Liver (tissue), 3 donors: ENCODE measurements at regions not wholly inside any gene's neighbourhood (a gene's known extent, or its start where the extent isn't known, plus 50 kb on each side); places are given as distances from the start of the nearest gene placed in this dataset.

Experiments used
- CTCF ChIP-seq: fragments of 150-350 bp; IDR thresholded peaks from 2 replicates; pipeline ENCODE4 v1.5.1; 2017; ENCODE audit warnings: improper control_type of control experiment, low read depth, low read length; ENCODE audit not compliant: missing input control
- GABPA ChIP-seq, 2 donors: IDR thresholded peaks in 1 of 2; conservative IDR thresholded peaks in 1 of 2; 2 replicates each; pipeline ENCODE4 v1.6.1; 2016; ENCODE audit warnings: antibody characterized with exemption in 2 of 2, mild to moderate bottlenecking in 1 of 2, moderate library complexity in 1 of 2
- HNF4G ChIP-seq: IDR thresholded peaks from 2 replicates; pipeline ENCODE4 v1.6.1; 2016; ENCODE audit warnings: antibody characterized with exemption
- JUND ChIP-seq, 2 donors: IDR thresholded peaks; 2 replicates each; pipeline ENCODE4 v1.6.1; 2016; ENCODE audit warnings: antibody characterized with exemption in 2 of 2
- MAX ChIP-seq: IDR thresholded peaks from 2 replicates; pipeline ENCODE4 v1.6.1; 2016; ENCODE audit warnings: antibody characterized with exemption
- RAD21 ChIP-seq, 2 donors: IDR thresholded peaks; 2 replicates each; pipeline ENCODE4 v1.6.1; 2016; ENCODE audit warnings: antibody characterized with exemption in 2 of 2, mild to moderate bottlenecking in 2 of 2
- SP1 ChIP-seq: IDR thresholded peaks from 2 replicates; pipeline ENCODE4 v1.6.1; 2018; ENCODE audit warnings: antibody characterized with exemption, mild to moderate bottlenecking
- YY1 ChIP-seq: IDR thresholded peaks from 2 replicates; pipeline ENCODE4 v1.6.1; 2016; ENCODE audit warnings: antibody characterized with exemption, mild to moderate bottlenecking
- ZBTB33 ChIP-seq: IDR thresholded peaks from 2 replicates; pipeline ENCODE4 v1.6.1; 2016; ENCODE audit warnings: antibody characterized with exemption
- TF ChIP-seq, protein P1 (sequence below): IDR thresholded peaks from 2 replicates; pipeline ENCODE4 v1.6.1; 2016; ENCODE audit warnings: antibody characterized with exemption
- TF ChIP-seq, protein P2 (sequence below): IDR thresholded peaks from 2 replicates; pipeline ENCODE4 v1.6.1; 2016; ENCODE audit warnings: antibody characterized with exemption, mild to moderate bottlenecking
- donor health status: healthy.
- donor health status: healthy.

DNA sequence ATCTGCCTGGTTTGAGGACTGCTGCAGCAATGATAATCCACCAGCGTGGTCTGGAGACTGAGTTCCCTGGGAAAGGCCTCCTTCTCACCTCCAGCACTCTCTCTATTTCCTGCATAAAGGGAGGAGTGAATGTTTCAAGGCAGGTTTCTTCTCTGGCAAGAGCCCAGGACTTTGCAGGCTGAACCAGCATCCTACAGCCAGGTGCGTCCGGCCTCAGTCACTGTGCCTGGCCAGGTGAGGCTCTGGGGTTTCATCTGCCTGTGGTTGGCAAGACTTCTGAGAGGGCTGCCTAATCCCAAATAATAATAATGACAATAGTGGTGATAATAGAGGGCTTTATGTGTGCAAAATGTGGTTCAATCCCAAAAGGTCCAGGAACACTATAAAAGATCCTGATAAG lies 269.0 kb upstream of the TBC1D5 start:
- TF ChIP-seq CTCF (no peak), YY1 (no peak), GABPA (IDR thresholded peaks at IDR 0.05 in 1 of 2, conservative IDR thresholded peaks at IDR 0.05 in 1 of 2) (no peak), MAX (no peak), SP1 (no peak), RAD21 (IDR thresholded peaks at IDR 0.05) (no peak), JUND (IDR thresholded peaks at IDR 0.05) (no peak), HNF4G (no peak), ZBTB33 (no peak)
- TF ChIP-seq, protein P1, sequence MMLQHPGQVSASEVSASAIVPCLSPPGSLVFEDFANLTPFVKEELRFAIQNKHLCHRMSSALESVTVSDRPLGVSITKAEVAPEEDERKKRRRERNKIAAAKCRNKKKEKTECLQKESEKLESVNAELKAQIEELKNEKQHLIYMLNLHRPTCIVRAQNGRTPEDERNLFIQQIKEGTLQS, result no peak
- TF ChIP-seq, protein P2, sequence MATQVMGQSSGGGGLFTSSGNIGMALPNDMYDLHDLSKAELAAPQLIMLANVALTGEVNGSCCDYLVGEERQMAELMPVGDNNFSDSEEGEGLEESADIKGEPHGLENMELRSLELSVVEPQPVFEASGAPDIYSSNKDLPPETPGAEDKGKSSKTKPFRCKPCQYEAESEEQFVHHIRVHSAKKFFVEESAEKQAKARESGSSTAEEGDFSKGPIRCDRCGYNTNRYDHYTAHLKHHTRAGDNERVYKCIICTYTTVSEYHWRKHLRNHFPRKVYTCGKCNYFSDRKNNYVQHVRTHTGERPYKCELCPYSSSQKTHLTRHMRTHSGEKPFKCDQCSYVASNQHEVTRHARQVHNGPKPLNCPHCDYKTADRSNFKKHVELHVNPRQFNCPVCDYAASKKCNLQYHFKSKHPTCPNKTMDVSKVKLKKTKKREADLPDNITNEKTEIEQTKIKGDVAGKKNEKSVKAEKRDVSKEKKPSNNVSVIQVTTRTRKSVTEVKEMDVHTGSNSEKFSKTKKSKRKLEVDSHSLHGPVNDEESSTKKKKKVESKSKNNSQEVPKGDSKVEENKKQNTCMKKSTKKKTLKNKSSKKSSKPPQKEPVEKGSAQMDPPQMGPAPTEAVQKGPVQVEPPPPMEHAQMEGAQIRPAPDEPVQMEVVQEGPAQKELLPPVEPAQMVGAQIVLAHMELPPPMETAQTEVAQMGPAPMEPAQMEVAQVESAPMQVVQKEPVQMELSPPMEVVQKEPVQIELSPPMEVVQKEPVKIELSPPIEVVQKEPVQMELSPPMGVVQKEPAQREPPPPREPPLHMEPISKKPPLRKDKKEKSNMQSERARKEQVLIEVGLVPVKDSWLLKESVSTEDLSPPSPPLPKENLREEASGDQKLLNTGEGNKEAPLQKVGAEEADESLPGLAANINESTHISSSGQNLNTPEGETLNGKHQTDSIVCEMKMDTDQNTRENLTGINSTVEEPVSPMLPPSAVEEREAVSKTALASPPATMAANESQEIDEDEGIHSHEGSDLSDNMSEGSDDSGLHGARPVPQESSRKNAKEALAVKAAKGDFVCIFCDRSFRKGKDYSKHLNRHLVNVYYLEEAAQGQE, result no peak
